HCT116 (cell line): ENCODE measurements at regions not wholly inside any gene's neighbourhood (a gene's known extent, or its start where the extent isn't known, plus 50 kb on each side); places are given as distances from the start of the nearest gene placed in this dataset.

Experiments
- CEBPB ChIP-seq: IDR thresholded peaks from 2 replicates; pipeline ENCODE4 v1.6.1; 2012; ENCODE audit warnings: low read depth
- POLR2A ChIP-seq: IDR thresholded peaks from 2 replicates; pipeline ENCODE4 v1.7.0; 2011; ENCODE audit warnings: borderline replicate concordance; ENCODE audit not compliant: insufficient read depth, insufficient read length; ENCODE audit errors: extremely low read depth
- REST ChIP-seq: IDR thresholded peaks from 2 replicates; pipeline ENCODE4 v1.6.1; 2012; ENCODE audit warnings: low read depth

- TF ChIP-seq REST (no peak), POLR2A (no peak), CEBPB (no peak)
Observed at GRCh38 chr2:123035541-123035940, 989.5 kb upstream of the CNTNAP5 start.
